H9 (cell line): ENCODE measurements at regions not wholly inside any gene's neighbourhood (a gene's known extent, or its start where the extent isn't known, plus 50 kb on each side); places are given as distances from the start of the nearest gene placed in this dataset.

Experiments
- DNase-seq: peaks from one replicate; pipeline ENCODE4 v3.0.0-alpha.2; 2017
- H2AFZ ChIP-seq: one replicate; pipeline ENCODE4 v1.6.1; 2013; ENCODE audit warnings: mild to moderate bottlenecking, low read length, control low read depth, moderate library complexity
- H2AK5ac ChIP-seq: 2 replicates; pipeline ENCODE4 v1.6.1; 2013; ENCODE audit warnings: low read length, control low read depth, mixed read lengths; ENCODE audit not compliant: insufficient read length
- H2BK120ac ChIP-seq: one replicate; pipeline ENCODE4 v1.6.1; 2013; ENCODE audit warnings: low read depth, mild to moderate bottlenecking, low read length, control low read depth, inconsistent platforms; ENCODE audit not compliant: poor library complexity, severe bottlenecking
- H2BK12ac ChIP-seq: 2 replicates; pipeline ENCODE4 v1.6.1; 2013; ENCODE audit warnings: low read length, control low read depth, mixed read lengths, low read depth; ENCODE audit not compliant: insufficient read length
- H2BK15ac ChIP-seq: 2 replicates; pipeline ENCODE4 v1.6.1; 2013; ENCODE audit warnings: low read depth, low read length, control low read depth
- H2BK20ac ChIP-seq: one replicate; pipeline ENCODE4 v1.6.1; 2013; ENCODE audit warnings: low read depth, mild to moderate bottlenecking, low read length, control low read depth, inconsistent platforms; ENCODE audit not compliant: poor library complexity, severe bottlenecking
- H2BK5ac ChIP-seq: 2 replicates; pipeline ENCODE4 v1.6.1; 2013; ENCODE audit warnings: low read length, control low read depth, mixed read lengths; ENCODE audit not compliant: insufficient read length
- H3K14ac ChIP-seq: 2 replicates; pipeline ENCODE4 v1.6.1; 2013; ENCODE audit warnings: low read length, control low read depth; ENCODE audit not compliant: insufficient read depth
- H3K18ac ChIP-seq: 2 replicates; pipeline ENCODE4 v1.6.1; 2013; ENCODE audit warnings: low read depth, mild to moderate bottlenecking, mixed read lengths, low read length, control low read depth; ENCODE audit not compliant: insufficient read length
- H3K23ac ChIP-seq: 2 replicates; pipeline ENCODE4 v1.6.1; 2013; ENCODE audit warnings: low read length, control low read depth, mixed read lengths, low read depth; ENCODE audit not compliant: insufficient read length
- H3K23me2 ChIP-seq: 2 replicates; pipeline ENCODE4 v1.6.1; 2013; ENCODE audit warnings: low read depth, mild to moderate bottlenecking, mixed read lengths, low read length, control low read depth; ENCODE audit not compliant: insufficient read length, poor library complexity, severe bottlenecking
- H3K27ac ChIP-seq: 2 replicates; pipeline ENCODE4 v1.5.1; 2013; ENCODE audit warnings: low read length, control low read depth, mixed read lengths, low read depth; ENCODE audit not compliant: insufficient read length
- H3K27me3 ChIP-seq: 2 replicates; pipeline ENCODE4 v1.6.1; 2013; ENCODE audit warnings: low read length, control low read depth, inconsistent platforms; ENCODE audit not compliant: insufficient read depth
- H3K4ac ChIP-seq: 2 replicates; pipeline ENCODE4 v1.6.1; 2013; ENCODE audit warnings: low read depth, mild to moderate bottlenecking, control low read depth, inconsistent platforms, low read length, moderate library complexity
- H3K4me1 ChIP-seq: 2 replicates; pipeline ENCODE4 v1.6.1; 2013; ENCODE audit warnings: low read length, control low read depth, inconsistent platforms; ENCODE audit not compliant: insufficient read depth
- H3K4me2 ChIP-seq: 2 replicates; pipeline ENCODE4 v1.6.1; 2013; ENCODE audit warnings: low read length, control low read depth, mixed read lengths; ENCODE audit not compliant: insufficient read length, insufficient read depth
- H3K56ac ChIP-seq: 2 replicates; pipeline ENCODE4 v1.6.1; 2013; ENCODE audit warnings: low read depth, mild to moderate bottlenecking, mixed read lengths, low read length, control low read depth; ENCODE audit not compliant: insufficient read length
- H3K79me1 ChIP-seq: 2 replicates; pipeline ENCODE4 v1.6.1; 2013; ENCODE audit warnings: low read depth, mild to moderate bottlenecking, moderate library complexity, low read length, control low read depth, inconsistent platforms; ENCODE audit not compliant: insufficient read depth, poor library complexity, severe bottlenecking
- H3K79me2 ChIP-seq: 2 replicates; pipeline ENCODE4 v1.6.1; 2013; ENCODE audit warnings: low read length, control low read depth, inconsistent platforms; ENCODE audit not compliant: insufficient read depth
- H3K9ac ChIP-seq: 2 replicates; pipeline ENCODE4 v1.6.1; 2013; ENCODE audit warnings: low read length, control low read depth, mixed read lengths; ENCODE audit not compliant: insufficient read length; ENCODE audit errors: extremely low read depth
- H3K9me3 ChIP-seq: one replicate; pipeline ENCODE4 v1.6.1; 2013; ENCODE audit warnings: low read depth, low read length, inconsistent platforms; ENCODE audit not compliant: control insufficient read depth
- H3T11ph ChIP-seq: one replicate; pipeline ENCODE4 v1.6.1; 2013; ENCODE audit warnings: mild to moderate bottlenecking, low read length, control low read depth, inconsistent platforms
- H4K20me1 ChIP-seq: one replicate; pipeline ENCODE4 v1.6.1; 2013; ENCODE audit not compliant: control insufficient read depth, insufficient read length, insufficient read depth
- H4K5ac ChIP-seq: 2 replicates; pipeline ENCODE4 v1.6.1; 2013; ENCODE audit warnings: low read depth, mild to moderate bottlenecking, mixed read lengths, low read length, control low read depth; ENCODE audit not compliant: insufficient read length
- H4K8ac ChIP-seq: replicated peaks from 2 replicates; pipeline ENCODE4 v1.6.1; 2013; ENCODE audit warnings: low read length, control low read depth, mixed read lengths, low read depth; ENCODE audit not compliant: insufficient read length
- H4K91ac ChIP-seq: 2 replicates; pipeline ENCODE4 v1.6.1; 2013; ENCODE audit warnings: low read depth, mild to moderate bottlenecking, moderate library complexity, mixed read lengths, low read length, control low read depth; ENCODE audit not compliant: insufficient read length
- H3K27ac Mint-ChIP-seq, 3 experiments: 2 replicates in 2 of 3; 3 replicates in 1 of 3; pipeline ENCODE4 v1.8.0; 2020 to 2021; ENCODE audit warnings: mixed read lengths in 3 of 3, mild to moderate bottlenecking in 1 of 3, moderate library complexity in 1 of 3
- H3K27me3 Mint-ChIP-seq: 2 replicates; pipeline ENCODE4 v1.8.0; 2021; ENCODE audit warnings: low read depth, mild to moderate bottlenecking, moderate library complexity, mixed read lengths
- H3K36me3 Mint-ChIP-seq, 3 experiments: 2 replicates in 2 of 3; 3 replicates in 1 of 3; pipeline ENCODE4 v1.8.0; 2020 to 2021; ENCODE audit warnings: low read depth in 3 of 3, mixed read lengths in 3 of 3; ENCODE audit not compliant: insufficient read depth in 1 of 3
- H3K4me1 Mint-ChIP-seq, 2 experiments: 2 replicates each; pipeline ENCODE4 v1.8.0; 2020; ENCODE audit warnings: mixed read lengths in 2 of 2
- H3K4me3 Mint-ChIP-seq, 2 experiments: 2 replicates in 1 of 2; 3 replicates in 1 of 2; pipeline ENCODE4 v1.8.0; 2020 to 2021; ENCODE audit warnings: mild to moderate bottlenecking in 2 of 2, mixed read lengths in 2 of 2, moderate library complexity in 1 of 2
- H3K9me3 Mint-ChIP-seq, 2 experiments: 2 replicates in 1 of 2; 3 replicates in 1 of 2; pipeline ENCODE4 v1.8.0; 2020; ENCODE audit warnings: mild to moderate bottlenecking in 2 of 2, mixed read lengths in 2 of 2, moderate library complexity in 1 of 2
- CTCF ChIP-seq: fragments of 200-600 bp; sonication (generic); conservative IDR thresholded peaks from 3 replicates; pipeline ENCODE4 v1.8.0; 2021; ENCODE audit warnings: antibody characterized with exemption, mild to moderate bottlenecking

GRCh38 chr4:180485407-180485806 is 1757.8 kb upstream of the TENM3 start:
- peaks cover 0 to 7% (median 2%) of the 10 kb centered on the region in 3 experiments; a peak in 2 of 7 replicates for H3K36me3 Mint-ChIP-seq
- Histone ChIP-seq H3K27ac (no peak overlapping the region), H4K91ac (no peak overlapping the region), H2BK20ac (no peak overlapping the region), H2BK120ac (no peak overlapping the region), H3K9me3 (no peaks in the 10 kb centered on the region), H3K4ac (no peak overlapping the region), H2AFZ (no peak overlapping the region), H3K23ac (no peak overlapping the region), H2BK12ac (no peak overlapping the region), H3T11ph (no peak overlapping the region), H3K79me2 (no peaks in the 10 kb centered on the region), H3K23me2 (no peaks in the 10 kb centered on the region), H3K56ac (no peak overlapping the region), H4K8ac (no peak overlapping the region), H2BK15ac (no peak overlapping the region), H3K9ac (no peak overlapping the region), H4K20me1 (no peaks in the 10 kb centered on the region), H2AK5ac (no peak overlapping the region), H4K5ac (no peak overlapping the region), H3K4me1 (peaks cover 3% of the 10 kb centered on the region; the same call in 1 of the 2 replicates), H3K4me2 (no peak overlapping the region), H3K14ac (no peak overlapping the region), H2BK5ac (no peak overlapping the region), H3K18ac (no peak overlapping the region), H3K27me3 (no peaks in the 10 kb centered on the region), H3K79me1 (no peaks in the 10 kb centered on the region)
- peaks cover 0 to 6% of the 10 kb centered on the region in 2 experiments; a peak in 3 of 5 replicates for H3K9me3 Mint-ChIP-seq
- H3K27me3 Mint-ChIP-seq, result no peaks in the 10 kb centered on the region
- H3K27ac Mint-ChIP-seq, result no peak overlapping the region
- DNase-seq, result no peak
- no peak overlapping the region for H3K4me3 Mint-ChIP-seq
- no peak for TF ChIP-seq CTCF
- H3K4me1 Mint-ChIP-seq, result peaks cover 17 to 24% of the 10 kb centered on the region in 2 experiments
